GM12875 (cell line): ENCODE measurements at regions not wholly inside any gene's neighbourhood (a gene's known extent, or its start where the extent isn't known, plus 50 kb on each side); places are given as distances from the start of the nearest gene placed in this dataset.

Experiments
- H3K4me3 ChIP-seq: one replicate; pipeline ENCODE4 v1.5.1; 2011; ENCODE audit warnings: low read depth, low read length, control low read depth
- TF ChIP-seq, protein P1 (sequence below): IDR thresholded peaks from 2 replicates; pipeline ENCODE4 v1.5.1; 2011; ENCODE audit warnings: low read depth, mild to moderate bottlenecking, control low read depth, inconsistent platforms, low read length, moderate library complexity, borderline replicate concordance; ENCODE audit not compliant: insufficient read depth

DNA sequence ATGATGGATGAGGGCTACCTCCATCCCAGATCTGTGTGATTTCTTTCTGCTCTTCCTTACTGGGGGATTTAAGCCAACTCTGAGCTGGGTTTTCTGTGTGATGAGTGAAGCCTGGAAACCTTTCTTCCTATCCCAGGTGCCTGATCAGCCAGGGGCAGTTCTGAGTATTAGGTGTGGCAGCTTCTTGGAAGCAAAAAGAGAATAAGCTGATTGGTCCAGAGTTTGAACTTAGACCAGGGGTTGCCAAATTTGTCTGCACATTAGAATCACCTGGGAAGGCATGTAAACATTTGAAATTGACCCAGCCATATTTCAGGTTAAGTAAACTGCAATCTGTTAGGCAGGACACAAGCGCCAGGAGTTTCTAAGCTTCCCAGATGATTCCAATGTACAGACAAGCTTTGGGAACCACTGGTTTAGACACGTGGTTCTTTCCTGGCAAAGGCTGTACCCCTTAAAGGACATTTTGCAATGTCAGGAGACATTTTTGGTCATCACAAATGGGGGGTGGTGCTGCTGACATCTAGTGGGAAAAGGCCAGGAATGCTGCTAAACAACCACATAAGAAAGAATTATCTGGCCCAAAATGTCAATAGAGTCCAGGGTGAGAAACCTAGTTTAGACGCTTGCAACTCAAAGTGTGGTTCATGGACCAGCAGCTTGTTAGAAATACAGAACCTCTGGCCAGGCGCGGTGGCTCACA, 160.5 kb upstream of the GHITM start:
- H3K4me3 ChIP-seq, result no peak overlapping the region
- TF ChIP-seq, protein P1, sequence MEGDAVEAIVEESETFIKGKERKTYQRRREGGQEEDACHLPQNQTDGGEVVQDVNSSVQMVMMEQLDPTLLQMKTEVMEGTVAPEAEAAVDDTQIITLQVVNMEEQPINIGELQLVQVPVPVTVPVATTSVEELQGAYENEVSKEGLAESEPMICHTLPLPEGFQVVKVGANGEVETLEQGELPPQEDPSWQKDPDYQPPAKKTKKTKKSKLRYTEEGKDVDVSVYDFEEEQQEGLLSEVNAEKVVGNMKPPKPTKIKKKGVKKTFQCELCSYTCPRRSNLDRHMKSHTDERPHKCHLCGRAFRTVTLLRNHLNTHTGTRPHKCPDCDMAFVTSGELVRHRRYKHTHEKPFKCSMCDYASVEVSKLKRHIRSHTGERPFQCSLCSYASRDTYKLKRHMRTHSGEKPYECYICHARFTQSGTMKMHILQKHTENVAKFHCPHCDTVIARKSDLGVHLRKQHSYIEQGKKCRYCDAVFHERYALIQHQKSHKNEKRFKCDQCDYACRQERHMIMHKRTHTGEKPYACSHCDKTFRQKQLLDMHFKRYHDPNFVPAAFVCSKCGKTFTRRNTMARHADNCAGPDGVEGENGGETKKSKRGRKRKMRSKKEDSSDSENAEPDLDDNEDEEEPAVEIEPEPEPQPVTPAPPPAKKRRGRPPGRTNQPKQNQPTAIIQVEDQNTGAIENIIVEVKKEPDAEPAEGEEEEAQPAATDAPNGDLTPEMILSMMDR, result no peak

DNA sequence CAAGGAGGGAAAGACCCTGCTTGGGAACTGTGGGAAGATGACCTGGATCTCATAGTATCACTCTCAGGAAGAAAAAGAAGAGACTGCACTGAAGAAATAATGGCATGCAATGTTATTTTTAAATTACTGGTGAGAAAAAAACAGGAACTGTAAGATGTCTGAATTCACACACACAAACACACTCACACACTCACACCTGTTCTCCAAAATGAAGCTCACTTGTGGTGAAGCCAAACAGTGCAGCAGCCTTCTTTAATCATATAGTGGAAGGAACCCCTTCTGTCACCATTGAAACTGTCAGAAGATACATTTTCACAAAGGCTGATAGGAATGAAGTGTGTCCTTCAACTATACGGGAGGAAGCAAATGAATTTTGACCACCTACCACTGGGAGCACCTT, 156.5 kb upstream of the GHITM start:
- TF ChIP-seq, protein P1, result no peak
- H3K4me3 ChIP-seq, result no peak overlapping the region

DNA sequence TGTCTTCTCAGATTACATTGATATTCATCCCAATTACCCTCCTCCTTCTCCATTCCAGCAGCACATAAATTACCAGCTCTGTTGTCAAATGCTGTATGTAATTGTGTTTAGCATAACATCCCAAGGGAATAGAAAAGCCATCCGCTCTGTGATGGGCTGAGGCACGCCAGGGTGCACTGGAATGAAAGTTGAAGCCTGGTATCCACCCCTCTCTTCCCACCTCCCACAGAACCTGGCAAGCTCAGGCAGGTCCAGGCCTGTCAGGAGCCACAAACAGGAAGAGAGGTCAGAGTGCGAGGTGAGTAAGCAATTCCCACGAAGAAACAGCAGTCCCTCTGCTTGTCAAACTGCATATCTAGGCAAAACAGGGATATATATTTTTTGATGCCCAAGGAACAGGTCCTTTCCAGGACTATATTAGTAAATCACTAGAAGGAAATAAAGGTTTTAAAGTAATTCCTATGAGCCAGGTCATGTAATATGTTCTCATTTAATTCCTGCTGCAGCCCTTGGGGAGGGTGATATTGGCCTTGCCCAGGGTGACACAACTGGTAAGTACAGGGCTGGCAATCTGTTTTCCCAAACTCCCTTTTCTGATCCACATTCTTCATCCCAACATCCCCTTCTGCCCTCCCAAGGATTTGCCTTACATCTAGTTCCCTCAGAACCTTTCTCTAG, 155.6 kb upstream of the GHITM start:
- TF ChIP-seq, protein P1, result no peak
- no peak overlapping the region for H3K4me3 ChIP-seq

GRCh38 chr10:83984256-83984640, 155.1 kb upstream of the GHITM start:
- no peak overlapping the region for H3K4me3 ChIP-seq
- TF ChIP-seq, protein P1, result no peak

DNA sequence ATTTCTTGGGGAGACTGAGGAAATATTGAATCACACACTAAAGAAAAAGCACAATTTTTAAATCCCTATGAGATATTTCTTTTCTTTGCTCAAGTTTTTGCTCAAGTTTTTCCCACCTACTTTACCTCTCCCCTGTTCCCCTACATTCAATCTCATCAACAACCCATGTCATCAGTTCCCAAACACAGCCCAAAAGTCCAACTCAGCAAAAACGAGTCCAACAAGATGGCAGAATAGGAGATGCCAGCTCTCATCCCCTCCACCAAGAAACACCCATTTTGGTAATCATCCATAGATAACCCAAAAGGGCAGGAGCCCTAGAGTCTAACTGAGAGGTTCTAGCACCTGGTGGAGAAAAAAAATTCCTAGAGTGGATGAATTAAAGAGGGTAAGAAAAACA, 152.5 kb upstream of the GHITM start:
- TF ChIP-seq, protein P1, result no peak
- H3K4me3 ChIP-seq, result no peak overlapping the region

- H3K4me3 ChIP-seq, result no peak overlapping the region
- TF ChIP-seq, protein P1, result no peak
Observed at GRCh38 chr10:83987216-83987615, 152.1 kb upstream of the GHITM start.

DNA sequence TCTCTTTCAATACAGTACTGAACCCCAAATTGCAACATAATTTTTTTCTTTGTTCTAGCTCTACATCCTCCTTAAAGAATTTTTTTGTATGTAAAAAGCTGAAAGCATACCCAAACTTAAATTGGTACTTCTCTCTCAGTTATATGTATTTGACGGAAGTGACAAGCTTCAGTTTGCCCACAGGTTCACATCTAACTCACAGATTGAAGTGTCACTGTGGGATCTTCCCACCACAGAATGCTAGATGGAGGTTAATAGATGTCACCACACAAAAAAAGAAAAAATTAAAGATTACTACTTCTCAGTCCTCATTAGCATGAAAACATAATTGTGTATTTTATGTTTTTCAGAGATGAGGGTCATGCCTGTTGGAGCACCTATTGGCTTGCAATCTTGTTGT, 150.9 kb upstream of the GHITM start:
- H3K4me3 ChIP-seq, result no peak overlapping the region
- TF ChIP-seq, protein P1, result no peak
